ENCODE measurements at regions not wholly inside any gene's neighbourhood (a gene's known extent, or its start where the extent isn't known, plus 50 kb on each side); places are given as distances from the start of the nearest gene placed in this dataset.
"Not testable (repeated sequence)": the region's sequence is repeated elsewhere in the genome, so short reads cannot be mapped to it uniquely, and the experiment has no call there.

- DNase-seq (ENCODE audit: low spot score), result no peak
Measured at GRCh38 chr10:2790396-2791188, 276.8 kb upstream of the PFKP start.

- DNase-seq (ENCODE audit: low spot score), result no peak
Measured at GRCh38 chr10:2786251-2786650, 281.1 kb upstream of the PFKP start.

- DNase-seq (ENCODE audit: low spot score), result no peak
Measured at GRCh38 chr10:2784766-2785165, 282.6 kb upstream of the PFKP start.

- no peak for DNase-seq (ENCODE audit: low spot score)
Measured at GRCh38 chr10:2782950-2783349, 284.4 kb upstream of the PFKP start.

GRCh38 chr10:2782265-2782664, 285.1 kb upstream of the PFKP start:
- no peak for DNase-seq (ENCODE audit: low spot score)

GRCh38 chr10:2777666-2778355, 289.5 kb upstream of the PFKP start:
- DNase-seq (ENCODE audit: low spot score), result no peak

GRCh38 chr10:2772816-2773631, 294.3 kb upstream of the PFKP start:
- DNase-seq (ENCODE audit: low spot score), result no peak

- no peak for DNase-seq (ENCODE audit: low spot score)
Measured at GRCh38 chr10:2772135-2772534, 295.2 kb upstream of the PFKP start.

- not testable (repeated sequence) for DNase-seq (ENCODE audit: low spot score)
Measured at GRCh38 chr10:2767293-2767692, 300.1 kb upstream of the PFKP start.

- DNase-seq (ENCODE audit: low spot score), result no peak
Measured at GRCh38 chr10:2761971-2762370, 305.4 kb upstream of the PFKP start.

- DNase-seq (ENCODE audit: low spot score), result no peak
Measured at GRCh38 chr10:2761311-2761710, 306.0 kb upstream of the PFKP start.

- DNase-seq (ENCODE audit: low spot score), result no peak
Measured at GRCh38 chr10:2760736-2761135, 306.6 kb upstream of the PFKP start.

- no peak for DNase-seq (ENCODE audit: low spot score)
Measured at GRCh38 chr10:2759233-2759632, 308.1 kb upstream of the PFKP start.

GRCh38 chr10:2754943-2755342, 312.4 kb upstream of the PFKP start:
- DNase-seq (ENCODE audit: low spot score), result no peak

- DNase-seq (ENCODE audit: low spot score), result no peak
Measured at GRCh38 chr10:2748287-2748686, 319.1 kb upstream of the PFKP start.

- no peak for DNase-seq (ENCODE audit: low spot score)
Measured at GRCh38 chr10:2746638-2747037, 320.7 kb upstream of the PFKP start.

- no peak for DNase-seq (ENCODE audit: low spot score)
Measured at GRCh38 chr10:2745666-2746065, 321.7 kb upstream of the PFKP start.

GRCh38 chr10:2744547-2745200, 322.7 kb upstream of the PFKP start:
- DNase-seq (ENCODE audit: low spot score), result no peak

- DNase-seq (ENCODE audit: low spot score), result no peak
Measured at GRCh38 chr10:2734603-2735002, 332.7 kb upstream of the PFKP start.

- DNase-seq (ENCODE audit: low spot score), result no peak
Measured at GRCh38 chr10:2733278-2733963, 333.9 kb upstream of the PFKP start.

- no peak for DNase-seq (ENCODE audit: low spot score)
Measured at GRCh38 chr10:2731940-2732339, 335.4 kb upstream of the PFKP start.

- no peak for DNase-seq (ENCODE audit: low spot score)
Measured at GRCh38 chr10:2729197-2729596, 338.2 kb upstream of the PFKP start.

All from globus pallidus (tissue), 1 donor.